SHP77 treated with DMSO at 0.1 percent for 48 hours (cell line): ENCODE measurements at regions not wholly inside any gene's neighbourhood (a gene's known extent, or its start where the extent isn't known, plus 50 kb on each side); places are given as distances from the start of the nearest gene placed in this dataset.

Experiments
- DNase-seq: peaks from one replicate; lab custom pipeline; 2025; lab: John Stamatoyannopoulos, UW

DNA sequence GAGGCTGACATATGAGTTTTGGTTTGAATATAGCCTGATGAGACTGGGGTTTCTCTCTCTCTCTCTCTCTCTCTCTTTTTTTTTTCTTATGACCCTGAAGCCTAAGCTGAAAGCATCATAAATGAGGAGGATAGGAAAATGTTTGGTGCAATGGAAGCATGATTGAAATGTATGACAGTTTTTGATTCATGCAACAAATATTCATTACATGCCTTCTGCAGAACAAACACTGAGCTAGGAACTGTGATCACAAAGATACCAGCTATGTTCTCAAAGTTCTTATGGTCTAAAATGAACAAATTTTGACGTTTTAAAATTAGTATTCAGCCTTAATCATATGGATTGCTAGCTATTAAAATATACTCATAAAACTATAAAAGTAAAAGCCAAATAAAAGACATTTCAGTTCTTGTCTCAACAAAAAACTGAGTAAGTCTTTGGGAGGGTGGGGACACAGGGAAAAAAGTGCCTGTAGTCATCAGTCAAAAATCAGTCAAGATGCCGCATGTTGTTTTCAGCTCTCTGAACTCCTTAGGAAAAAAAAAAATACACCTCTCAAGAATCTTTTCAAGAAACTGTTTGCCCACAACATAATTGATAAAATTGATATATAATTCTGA, 57.2 kb downstream of the NKX6-1 start:
- DNase-seq = no peak

DNA sequence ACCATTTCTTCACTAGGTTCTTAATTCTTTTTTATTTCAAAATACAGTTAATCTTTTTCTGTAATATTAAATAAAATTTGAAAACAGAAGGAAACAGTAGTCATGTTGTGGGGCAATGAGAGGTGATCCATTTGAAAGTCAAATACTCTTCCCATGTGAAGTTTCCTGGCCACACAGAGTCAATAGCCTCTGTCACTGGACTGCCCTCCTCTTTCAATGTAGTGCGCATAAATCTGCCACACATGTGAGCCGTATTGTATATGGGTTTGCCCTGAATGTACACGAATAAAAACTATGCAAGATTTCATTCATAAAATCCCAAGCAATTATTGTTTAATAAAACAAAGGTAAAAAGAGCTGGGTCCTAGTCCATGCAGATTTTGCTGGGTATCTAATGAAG, 59.1 kb downstream of the NKX6-1 start:
- no peak for DNase-seq

DNA sequence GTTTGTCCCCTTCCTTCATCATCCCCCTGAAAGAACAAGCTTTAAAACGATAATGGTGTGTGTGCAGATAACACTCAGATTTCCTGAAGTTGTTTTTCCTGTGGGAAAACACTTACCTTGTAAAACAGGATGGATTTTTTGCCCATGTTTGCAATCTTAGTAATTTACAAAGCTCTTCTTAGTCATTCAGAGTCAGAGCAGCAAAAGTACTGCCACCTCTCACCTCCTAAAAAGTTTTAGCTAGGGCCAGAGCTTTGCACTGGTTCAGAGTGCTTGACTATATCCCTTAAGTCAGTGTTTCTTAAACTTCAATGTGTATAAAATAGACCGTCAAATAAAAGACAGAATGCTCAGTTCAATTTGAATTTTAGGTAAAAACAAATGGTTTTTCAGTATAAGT, 62.3 kb downstream of the NKX6-1 start:
- no peak for DNase-seq

DNA sequence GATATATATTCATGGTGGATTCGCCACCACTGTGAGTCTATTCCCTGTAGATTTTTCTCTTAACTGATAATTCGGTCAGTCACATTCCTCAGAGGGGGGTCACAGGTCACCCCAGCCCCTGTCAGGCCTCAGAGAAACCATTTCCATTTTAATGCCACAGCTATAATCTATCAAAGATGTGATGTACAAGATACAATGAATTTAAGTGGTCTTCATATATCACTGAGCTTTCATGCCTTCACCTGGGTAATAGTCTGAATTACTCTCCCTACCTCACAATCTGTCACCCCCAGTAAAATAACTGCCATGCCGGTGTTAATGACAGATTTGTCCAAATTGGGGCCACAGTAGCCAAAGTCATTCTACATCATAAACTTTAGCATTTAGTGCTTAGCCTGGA, 64.7 kb downstream of the NKX6-1 start:
- no peak for DNase-seq

DNA sequence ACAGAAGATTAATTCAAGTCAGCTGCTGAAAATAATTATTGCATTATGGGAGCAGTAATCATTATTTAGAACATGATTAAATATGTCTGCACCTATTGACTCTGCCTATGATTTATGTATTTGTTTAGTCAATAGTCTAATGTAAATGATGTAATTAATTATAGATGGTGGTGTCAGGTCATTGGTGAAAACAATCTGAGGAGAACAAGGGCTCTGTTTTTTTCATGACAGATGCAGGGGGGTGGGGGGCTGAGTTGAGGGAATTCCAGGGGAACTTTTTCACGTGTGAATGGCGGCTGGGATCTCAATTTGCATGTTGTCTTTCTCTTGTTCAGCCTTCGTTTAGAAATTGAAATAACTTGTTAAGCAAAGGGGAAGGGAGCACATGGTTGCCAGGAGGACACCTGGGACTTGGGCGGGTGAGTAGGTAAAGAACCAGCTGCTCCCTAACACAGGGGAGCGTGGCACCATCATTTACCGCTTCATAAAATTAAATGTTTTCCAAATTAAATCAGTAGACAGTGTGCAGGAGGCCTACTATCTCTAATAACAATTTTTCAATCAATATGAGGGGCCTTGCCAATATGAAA, 65.4 kb downstream of the NKX6-1 start:
- no peak for DNase-seq

DNA sequence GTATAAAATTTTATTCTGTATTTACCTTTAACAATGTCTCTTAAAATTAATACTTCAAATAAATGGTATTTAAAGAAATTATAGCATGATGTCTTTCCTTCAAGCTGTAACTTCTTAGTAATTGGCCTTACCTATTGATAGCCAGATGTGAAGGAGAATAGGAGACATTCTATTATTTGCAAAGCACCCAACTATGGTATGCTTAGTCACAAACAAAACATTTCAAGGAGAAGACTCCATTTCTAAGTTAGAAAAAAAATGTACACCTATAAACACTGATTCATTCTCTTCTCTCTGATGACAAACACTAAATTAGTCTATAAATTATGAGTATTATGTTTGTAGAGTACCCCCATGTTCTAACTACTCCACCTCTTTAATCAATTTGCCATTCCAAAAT, 66.4 kb downstream of the NKX6-1 start:
- DNase-seq = no peak

DNA sequence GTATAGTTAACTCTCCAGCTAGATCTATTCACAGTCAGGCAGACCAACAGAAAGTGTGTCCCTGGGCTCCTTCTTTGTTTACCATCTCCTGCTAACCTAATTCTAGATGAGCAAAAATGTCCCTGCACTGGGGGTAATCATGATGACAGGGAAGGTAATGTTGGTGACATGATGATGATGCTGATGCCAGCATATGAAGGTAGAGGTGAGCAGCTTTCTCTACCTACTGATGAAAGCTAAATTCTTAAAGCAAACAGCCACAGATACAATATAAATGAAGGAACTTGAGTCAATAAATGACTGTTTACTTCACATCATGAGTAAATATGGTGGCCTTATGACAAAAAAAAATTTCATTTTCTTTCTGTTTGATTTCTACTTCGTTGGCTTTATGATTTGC, 78.5 kb downstream of the NKX6-1 start:
- no peak for DNase-seq

DNA sequence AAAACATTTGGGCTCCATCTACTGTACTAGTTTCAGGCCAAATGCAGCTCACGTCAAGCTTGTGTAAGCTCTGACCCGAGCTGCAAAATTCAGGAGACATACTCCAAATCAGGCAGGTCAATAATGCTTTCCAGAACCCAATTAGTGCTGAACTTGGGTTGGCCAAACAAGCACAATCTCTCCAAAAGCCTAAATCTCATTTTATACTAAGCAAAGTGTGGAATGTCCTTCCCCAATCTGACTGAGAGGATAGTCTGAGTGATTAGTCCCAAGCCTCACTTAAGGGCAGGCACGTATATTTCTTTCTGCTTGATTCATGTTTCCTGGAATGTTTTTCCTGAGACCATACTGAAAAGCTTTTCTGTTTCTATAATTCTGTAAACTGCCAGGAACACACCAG, 79.9 kb downstream of the NKX6-1 start:
- no peak for DNase-seq

DNA sequence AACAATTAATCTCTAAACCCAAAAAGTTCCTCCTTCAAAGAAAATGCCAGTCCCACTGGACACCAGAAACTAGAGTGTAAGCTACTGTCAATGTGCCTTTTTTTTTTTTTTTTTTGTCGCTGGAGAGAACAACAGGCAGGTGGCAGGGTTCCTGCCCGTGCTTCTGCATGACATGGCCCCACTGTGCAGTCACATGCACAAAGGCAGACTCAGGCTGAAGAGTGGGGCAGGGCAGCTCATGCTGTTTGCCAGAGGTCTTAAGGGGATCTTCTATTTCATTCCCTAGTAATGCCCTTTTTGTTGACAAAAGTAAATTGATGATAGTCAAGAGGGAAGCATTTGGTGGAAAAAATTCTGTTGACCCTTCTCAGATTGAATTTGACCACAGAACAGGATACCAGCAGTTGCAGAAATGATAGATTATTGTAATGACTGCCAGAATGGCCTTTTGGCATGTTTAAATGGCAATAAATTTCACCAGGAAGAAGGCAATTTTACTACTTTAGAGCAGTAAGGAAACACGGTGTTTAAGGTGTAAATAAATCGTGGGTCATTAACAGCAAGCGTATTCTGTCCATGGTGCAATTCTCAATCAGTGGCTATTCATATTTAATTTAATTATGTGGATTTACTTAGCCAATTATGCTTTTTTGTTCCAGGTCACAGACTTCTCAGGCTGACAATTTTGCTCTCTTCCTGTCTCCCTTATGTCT, 80.9 kb downstream of the NKX6-1 start:
- DNase-seq = peak; percentile 65

DNA sequence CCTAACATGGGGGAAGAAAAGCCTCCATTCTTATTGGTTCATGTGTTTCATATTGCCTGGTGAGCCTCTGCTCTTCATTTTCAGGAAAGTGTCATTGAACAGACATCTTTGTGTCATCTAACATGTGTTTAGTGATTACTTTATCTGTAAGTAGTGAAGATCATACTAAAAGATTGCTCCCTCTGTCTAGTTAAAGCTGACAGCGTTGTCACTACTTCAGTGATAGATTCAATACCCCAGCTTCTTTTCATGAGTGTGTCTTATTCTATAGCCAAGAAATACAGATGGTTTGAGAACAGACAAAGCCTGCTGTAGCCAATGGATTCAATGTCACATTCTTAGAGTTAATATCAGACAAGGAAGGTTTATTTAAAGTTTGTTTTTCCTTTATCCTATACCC, 85.1 kb downstream of the NKX6-1 start:
- DNase-seq = no peak

DNA sequence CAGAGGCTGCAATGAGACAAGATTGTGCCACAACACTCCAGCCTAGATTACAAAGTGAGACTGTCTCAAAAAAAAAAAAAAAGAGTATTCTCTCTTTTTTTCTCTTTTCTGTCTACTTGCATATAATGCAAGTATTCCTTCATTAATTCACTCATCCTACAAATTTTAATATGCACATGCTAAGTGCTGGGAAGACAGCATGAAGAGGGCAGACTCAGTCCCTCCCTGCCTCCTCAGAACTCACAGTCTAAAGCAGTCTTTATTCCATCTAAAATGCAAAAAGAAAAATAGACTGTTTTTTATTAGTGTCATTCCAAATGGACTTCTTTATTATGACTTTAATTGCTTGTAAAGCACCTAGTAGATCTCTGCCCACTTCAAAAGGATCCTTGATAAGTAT, 85.6 kb downstream of the NKX6-1 start:
- DNase-seq = no peak

DNA sequence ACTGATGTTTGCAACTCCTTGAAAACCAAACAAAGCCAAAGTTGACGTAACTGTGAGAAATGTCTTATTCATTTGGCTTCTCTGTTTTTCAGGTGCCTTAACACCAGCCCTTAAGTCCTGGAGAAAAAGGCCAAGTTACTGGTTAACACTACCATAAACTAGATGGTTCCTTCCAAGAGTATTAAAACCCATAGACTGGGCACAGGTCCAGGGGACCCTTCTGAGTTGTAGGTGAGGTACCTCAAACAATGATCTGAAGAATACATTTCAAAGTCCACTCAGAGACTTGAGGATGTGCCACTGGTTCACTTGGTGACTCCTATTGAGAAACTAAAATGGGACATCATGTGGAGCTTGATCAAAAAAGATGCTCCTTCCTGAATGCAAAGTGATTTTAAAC, 87.0 kb downstream of the NKX6-1 start:
- DNase-seq = no peak

DNA sequence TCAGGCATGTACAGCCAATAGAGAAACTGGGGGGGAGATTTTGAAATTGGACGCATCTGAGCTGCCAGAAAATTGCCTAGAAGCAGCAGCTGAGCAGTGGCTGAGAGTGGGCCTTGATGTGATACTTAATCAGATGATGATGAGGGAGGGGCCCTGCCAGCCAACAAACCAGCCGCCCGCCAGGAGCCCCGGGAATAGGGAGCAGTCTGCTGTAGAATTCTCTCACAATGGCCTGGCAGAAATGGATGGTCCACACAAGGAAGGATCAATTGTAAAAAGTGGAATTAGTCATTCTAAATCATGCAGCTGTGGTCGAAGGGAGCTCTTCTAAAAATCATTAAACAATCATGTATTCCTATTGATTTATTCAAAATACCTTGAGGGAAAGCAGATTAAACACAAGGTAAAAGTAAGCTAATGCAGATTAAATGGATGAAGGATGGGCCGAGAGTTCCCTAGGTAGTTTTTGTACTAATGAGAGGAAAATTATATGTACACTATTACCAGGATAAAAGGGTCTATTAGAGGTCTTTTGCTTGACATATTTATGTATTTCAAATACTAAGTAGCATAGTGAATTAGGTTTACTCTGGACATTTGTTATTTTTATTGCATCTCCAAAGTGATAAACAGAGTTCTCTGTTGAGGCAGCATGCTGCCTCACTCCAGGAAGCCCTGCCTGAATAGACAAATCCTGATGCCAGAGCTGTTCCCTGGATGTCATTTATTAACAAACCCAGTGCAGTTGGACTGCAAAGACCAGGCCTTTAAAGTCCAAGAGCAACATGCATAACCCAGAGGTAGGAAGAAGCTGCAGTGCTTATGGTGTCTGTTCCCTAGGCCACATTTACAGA, 91.3 kb downstream of the NKX6-1 start:
- no peak for DNase-seq

DNA sequence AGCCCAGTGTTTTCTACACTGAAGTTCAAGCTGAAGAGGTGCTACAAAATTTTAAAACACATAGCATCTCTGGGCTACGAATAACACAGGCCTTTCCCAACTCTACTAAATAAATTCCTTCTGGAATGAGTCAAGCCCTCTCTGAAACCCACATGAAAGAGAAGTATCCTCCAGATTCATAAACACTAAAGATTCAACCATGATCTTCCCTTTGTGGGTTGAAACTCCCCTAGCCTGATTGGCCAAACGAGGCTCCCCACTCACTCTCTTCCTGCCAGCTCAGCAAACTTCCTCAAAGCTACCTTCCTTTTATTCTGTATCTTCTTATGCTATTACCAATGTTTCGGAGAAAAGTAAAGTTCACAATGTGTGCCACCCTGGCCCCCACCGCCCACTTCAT, 95.4 kb downstream of the NKX6-1 start:
- no peak for DNase-seq

DNA sequence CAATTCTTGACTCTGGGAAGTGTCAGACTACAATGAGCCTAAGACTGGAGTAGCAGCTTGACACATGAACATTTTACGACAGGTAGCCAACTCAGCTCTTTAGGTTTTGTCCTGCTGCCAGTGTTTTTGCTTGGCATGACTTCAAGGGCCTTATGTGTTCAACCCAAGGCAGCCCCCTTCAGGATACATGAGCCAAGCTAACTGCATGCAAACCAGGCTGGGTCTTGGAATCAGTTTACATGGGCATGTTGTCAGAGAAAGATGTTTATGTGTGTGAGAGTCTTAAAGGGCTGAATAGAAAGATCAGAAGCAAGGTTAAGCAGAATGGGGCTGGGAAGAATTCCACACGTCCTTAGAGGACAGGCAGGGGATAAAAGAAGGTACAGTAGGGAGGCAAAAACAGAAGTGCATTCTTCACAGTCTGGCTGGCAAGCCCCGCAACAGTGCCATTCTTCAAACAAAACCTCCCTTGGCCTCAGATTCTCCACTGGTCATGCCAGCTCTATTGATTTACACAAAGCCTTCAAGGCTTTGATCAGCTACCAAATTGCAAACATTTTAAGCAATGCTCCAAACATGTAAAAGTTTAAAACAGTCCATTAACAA, 97.3 kb downstream of the NKX6-1 start:
- DNase-seq = no peak

DNA sequence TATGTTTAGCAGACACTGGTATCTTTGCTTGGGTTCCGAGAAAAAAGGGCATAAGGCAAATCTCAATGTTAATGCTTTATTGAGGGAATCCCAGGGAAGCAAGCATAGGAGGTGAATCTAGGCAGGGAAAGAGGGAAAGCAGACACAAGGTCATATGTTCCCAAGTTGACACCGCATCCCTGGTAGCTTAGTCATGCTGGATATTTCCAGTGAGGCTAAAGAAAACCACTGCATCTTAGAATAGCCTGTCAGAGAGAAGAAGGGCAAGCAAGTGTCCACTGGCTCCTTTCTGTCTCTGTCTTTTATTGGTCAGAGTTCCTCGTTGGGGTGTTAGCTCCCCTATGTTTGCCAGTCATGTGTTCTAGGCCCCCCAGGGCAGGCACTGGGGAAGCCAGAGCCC, 104.7 kb downstream of the NKX6-1 start:
- no peak for DNase-seq

DNA sequence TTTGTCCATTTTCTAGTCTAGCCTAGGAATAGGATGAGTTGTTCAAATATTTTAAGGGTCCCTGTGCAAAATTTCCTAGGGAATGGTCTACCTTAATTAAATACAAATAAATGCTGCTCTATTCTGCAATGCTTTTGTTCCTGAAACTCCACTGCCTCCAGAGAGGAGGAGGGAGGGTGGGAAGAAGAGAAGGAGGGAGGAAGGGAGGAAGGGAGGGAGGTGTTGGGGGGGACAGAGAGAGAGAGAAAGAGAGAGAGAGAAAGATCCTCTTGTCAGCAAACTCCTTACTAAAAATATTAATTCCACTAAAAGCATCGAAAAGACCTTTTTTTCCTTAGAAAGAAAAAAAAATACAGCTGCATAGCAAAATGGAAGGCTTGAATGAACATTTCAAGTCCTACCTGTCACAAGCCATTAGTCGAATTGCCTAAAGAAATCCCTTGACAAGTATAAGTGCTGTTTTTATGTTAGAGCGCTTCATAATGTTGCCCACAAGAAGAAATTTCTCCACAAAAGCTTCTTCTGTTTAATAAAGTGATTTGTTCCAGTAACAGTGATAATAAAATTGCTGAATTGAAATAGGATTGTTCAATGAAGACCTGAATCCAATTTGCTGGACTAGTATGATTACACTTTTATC, 106.0 kb downstream of the NKX6-1 start:
- DNase-seq = no peak

DNA sequence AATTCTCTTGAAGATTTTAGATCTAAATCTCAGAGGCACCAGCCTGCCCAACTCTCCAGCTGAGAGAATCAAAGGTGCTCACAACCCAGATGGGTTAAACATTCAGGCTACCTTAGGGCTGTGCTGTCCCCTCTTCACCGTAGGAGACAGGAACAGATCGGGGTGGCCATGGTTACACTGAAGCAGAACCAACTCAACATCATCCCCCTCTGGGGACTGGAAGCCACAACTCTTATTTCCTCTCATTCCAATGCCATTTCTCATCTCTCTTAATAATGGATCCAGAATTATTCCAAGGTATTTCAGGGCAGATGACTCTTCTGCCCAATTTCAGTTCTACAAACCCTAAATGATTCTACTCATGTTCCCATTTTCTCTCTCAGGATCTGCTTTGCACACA, 109.7 kb downstream of the NKX6-1 start:
- DNase-seq = no peak

DNA sequence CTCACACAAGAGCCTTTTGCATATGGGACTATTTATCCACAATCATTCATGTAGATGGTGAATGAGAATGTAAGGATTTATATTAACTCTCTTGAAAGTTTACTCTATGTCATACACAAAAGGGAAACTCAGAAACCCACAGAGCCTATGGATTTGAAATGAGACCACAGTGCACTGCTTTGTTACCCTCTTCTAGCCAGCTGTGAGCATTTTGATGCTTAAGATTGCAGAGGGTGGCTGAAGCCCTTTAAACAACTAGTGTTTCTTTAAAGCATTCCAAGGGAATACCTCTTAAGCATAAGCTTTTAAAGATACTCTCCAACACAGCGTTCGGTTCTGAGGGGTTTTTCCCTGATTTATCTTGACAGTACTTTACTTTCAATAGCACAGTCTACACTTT, 113.9 kb downstream of the NKX6-1 start:
- no peak for DNase-seq

DNA sequence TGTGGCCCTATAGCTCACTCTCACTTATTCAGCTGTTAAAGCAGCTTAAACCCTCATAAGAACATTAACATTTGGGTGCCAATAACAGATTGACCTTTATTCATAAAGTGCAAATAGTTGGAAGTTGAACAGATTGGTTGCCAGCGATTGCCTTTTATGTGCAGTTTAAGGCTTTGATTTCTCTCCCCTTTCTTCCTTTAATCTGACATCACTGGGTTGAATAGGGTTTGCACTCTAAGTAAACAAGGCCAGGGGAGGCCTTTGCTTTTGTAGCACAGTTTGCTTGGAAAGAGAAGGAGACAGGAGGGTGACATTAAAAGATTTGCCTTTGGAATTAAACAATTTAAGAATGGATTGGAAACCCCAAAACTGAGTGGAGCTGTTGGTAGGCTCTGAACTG, 114.3 kb downstream of the NKX6-1 start:
- DNase-seq = no peak

DNA sequence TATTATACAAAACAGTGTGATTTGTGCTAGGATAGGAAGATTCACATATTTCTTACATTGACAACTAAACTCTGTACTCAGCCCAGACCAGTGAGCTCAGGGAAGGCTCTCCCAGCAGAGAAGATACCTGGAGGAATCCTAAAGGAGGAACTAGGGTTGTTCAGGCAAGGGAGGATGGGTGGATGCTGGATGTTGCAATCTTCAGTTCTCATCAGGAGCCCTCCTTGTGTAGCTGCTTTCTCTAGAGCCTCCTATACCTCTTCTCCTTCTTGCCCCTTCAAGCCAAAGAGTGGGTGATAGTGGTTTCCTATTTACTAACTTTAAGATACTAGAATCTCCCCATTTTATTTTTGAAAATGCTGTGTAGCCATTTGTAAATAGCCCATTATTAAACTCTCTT, 117.3 kb downstream of the NKX6-1 start:
- DNase-seq = no peak
